ENCODE measurements at regions not wholly inside any gene's neighbourhood (a gene's known extent, or its start where the extent isn't known, plus 50 kb on each side); places are given as distances from the start of the nearest gene placed in this dataset.

DNA sequence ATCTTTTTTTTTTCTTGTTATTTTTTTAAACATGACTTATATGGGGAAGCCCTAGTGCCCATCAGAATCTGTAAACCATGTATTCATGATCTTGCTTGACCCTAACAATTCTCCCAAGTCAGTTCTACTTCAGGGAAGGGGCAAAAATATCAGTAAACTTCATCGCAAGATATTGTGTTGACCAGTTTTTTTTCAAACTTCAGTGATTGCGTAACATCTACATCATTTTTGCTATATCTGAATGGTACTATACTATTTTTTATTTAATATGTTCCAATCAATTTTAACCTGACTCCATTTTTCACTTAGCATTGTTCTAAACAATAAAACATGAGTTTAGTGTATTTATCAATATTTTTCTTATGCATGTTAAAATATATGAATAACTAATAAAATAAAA, 221.2 kb downstream of the NKX6-1 start:
- no peak overlapping the region for H3K23ac ChIP-seq (ENCODE audit: insufficient read length, low read depth, low read length)
- H3K4me2 ChIP-seq (ENCODE audit: insufficient read depth, insufficient read length, low read length): no peak overlapping the region
- no peaks in the 10 kb centered on the region for H3K4me1 ChIP-seq (ENCODE audit: insufficient read depth, low read length)
- no peak overlapping the region for H2BK120ac ChIP-seq (ENCODE audit: low read depth, low read length, poor library complexity, severe bottlenecking)
- no peak overlapping the region for H4K8ac ChIP-seq (replicated peaks; ENCODE audit: insufficient read length, low read depth, low read length)
- DNase-seq: no peak
- H3K18ac ChIP-seq (ENCODE audit: insufficient read length, low read depth, low read length): no peak overlapping the region
- H2AK5ac ChIP-seq (ENCODE audit: insufficient read length, low read length): no peak overlapping the region
- H2BK15ac ChIP-seq (ENCODE audit: low read depth, low read length): no peak overlapping the region
- no peak overlapping the region for H2BK20ac ChIP-seq (ENCODE audit: low read depth, low read length, poor library complexity, severe bottlenecking)
- no peak for TF ChIP-seq CTCF (conservative IDR thresholded peaks at IDR 0.05)
- H3K4me3 Mint-ChIP-seq: no peak overlapping the region
- no peak overlapping the region for H3K56ac ChIP-seq (ENCODE audit: insufficient read length, low read depth, low read length)
- H2BK5ac ChIP-seq (ENCODE audit: insufficient read length, low read length): no peak overlapping the region
- H3K23me2 ChIP-seq (ENCODE audit: insufficient read length, low read depth, low read length, poor library complexity, severe bottlenecking): no peaks in the 10 kb centered on the region
- H4K91ac ChIP-seq (ENCODE audit: insufficient read length, low read depth, low read length): no peak overlapping the region
- no peak overlapping the region for H3T11ph ChIP-seq (ENCODE audit: low read length)
- H3K27me3 Mint-ChIP-seq (ENCODE audit: low read depth): no peaks in the 10 kb centered on the region; the same call in 1 of the 2 replicates
- no peaks in the 10 kb centered on the region for H3K79me1 ChIP-seq (ENCODE audit: insufficient read depth, low read depth, low read length, poor library complexity, severe bottlenecking)
- no peak overlapping the region for H3K4ac ChIP-seq (ENCODE audit: low read depth, low read length)
- no peaks in the 10 kb centered on the region for H3K27me3 ChIP-seq (ENCODE audit: insufficient read depth, low read length)
- H3K4me1 Mint-ChIP-seq: peaks cover 0 to 2% of the 10 kb centered on the region in 2 experiments; a peak in 1 of 4 replicates
- no peaks in the 10 kb centered on the region for H3K79me2 ChIP-seq (ENCODE audit: insufficient read depth, low read length)
- H4K5ac ChIP-seq (ENCODE audit: insufficient read length, low read depth, low read length): no peak overlapping the region
- no peak overlapping the region for H2AFZ ChIP-seq (ENCODE audit: low read length)
- WGBS (ENCODE audit: extremely low coverage, insufficient read length, low lambda C conversion rate): no CpG with 5 or more reads among the region's 2 CpGs
- no peaks in the 10 kb centered on the region for H3K9me3 Mint-ChIP-seq
- H3K9me3 ChIP-seq (ENCODE audit: control insufficient read depth, low read depth, low read length): no peaks in the 10 kb centered on the region
- no peak overlapping the region for H3K9ac ChIP-seq (ENCODE audit: extremely low read depth, insufficient read length, low read length)
- H3K27ac Mint-ChIP-seq: no peak overlapping the region
- H3K27ac ChIP-seq (ENCODE audit: insufficient read length, low read depth, low read length): no peak overlapping the region
- H2BK12ac ChIP-seq (ENCODE audit: insufficient read length, low read depth, low read length): no peak overlapping the region
- H4K20me1 ChIP-seq (ENCODE audit: control insufficient read depth, insufficient read depth, insufficient read length): no peaks in the 10 kb centered on the region
- no peaks in the 10 kb centered on the region for H3K36me3 Mint-ChIP-seq (ENCODE audit: insufficient read depth in 1 of 3, low read depth in 3 of 3)
- no peak overlapping the region for H3K14ac ChIP-seq (ENCODE audit: insufficient read depth, low read length)
